ENCODE measurements at regions not wholly inside any gene's neighbourhood (a gene's known extent, or its start where the extent isn't known, plus 50 kb on each side); places are given as distances from the start of the nearest gene placed in this dataset.

GRCh38 chr1:114289824-114290223 is 136.2 kb upstream of the SYT6 start:
- no peak for DNase-seq (ENCODE audit: low read depth)
- TF ChIP-seq CTCF (IDR thresholded peaks at IDR 0.05; ENCODE audit: insufficient read depth, low read depth, low read length): no peak
- H3K4me3 ChIP-seq (ENCODE audit: low read depth, low read length): no peak overlapping the region

- no peak for DNase-seq (ENCODE audit: low read depth)
These were observed 135.6 kb upstream of the SYT6 start for GRCh38 chr1:114289306-114289705.

GRCh38 chr1:114286960-114287359 is 133.3 kb upstream of the SYT6 start:
- H3K4me3 ChIP-seq (ENCODE audit: low read depth, low read length): no peak overlapping the region
- no peak for DNase-seq (ENCODE audit: low read depth)
- TF ChIP-seq CTCF (IDR thresholded peaks at IDR 0.05; ENCODE audit: insufficient read depth, low read depth, low read length): no peak

More at GRCh38 chr1:114289306-114289705, 135.6 kb upstream of the SYT6 start:
- no peak overlapping the region for H3K4me3 ChIP-seq (ENCODE audit: low read depth, low read length)
- no peak for TF ChIP-seq CTCF (IDR thresholded peaks at IDR 0.05; ENCODE audit: insufficient read depth, low read depth, low read length)

GRCh38 chr1:114286179-114286578 is 132.5 kb upstream of the SYT6 start:
- no peak for TF ChIP-seq CTCF (IDR thresholded peaks at IDR 0.05; ENCODE audit: insufficient read depth, low read depth, low read length)
- DNase-seq (ENCODE audit: low read depth): no peak
- H3K4me3 ChIP-seq (ENCODE audit: low read depth, low read length): no peak overlapping the region

- TF ChIP-seq CTCF (IDR thresholded peaks at IDR 0.05; ENCODE audit: insufficient read depth, low read depth, low read length): peak; percentile 96
- no peak overlapping the region for H3K4me3 ChIP-seq (ENCODE audit: low read depth, low read length)
- peak; percentile 89 for DNase-seq (ENCODE audit: low read depth)
These were observed 129.2 kb upstream of the SYT6 start for GRCh38 chr1:114282751-114283403.

GRCh38 chr1:114278911-114279310 is 125.2 kb upstream of the SYT6 start:
- no peak overlapping the region for H3K4me3 ChIP-seq (ENCODE audit: low read depth, low read length)
- TF ChIP-seq CTCF (IDR thresholded peaks at IDR 0.05; ENCODE audit: insufficient read depth, low read depth, low read length): no peak
- no peak for DNase-seq (ENCODE audit: low read depth)

- no peak for DNase-seq (ENCODE audit: low read depth)
- H3K4me3 ChIP-seq (ENCODE audit: low read depth, low read length): no peak overlapping the region
- no peak for TF ChIP-seq CTCF (IDR thresholded peaks at IDR 0.05; ENCODE audit: insufficient read depth, low read depth, low read length)
These were observed 124.8 kb upstream of the SYT6 start for GRCh38 chr1:114278430-114278829.

Data from fibroblast of villous mesenchyme (primary cell).